Erythroblast (primary cell): ENCODE measurements at regions not wholly inside any gene's neighbourhood (a gene's known extent, or its start where the extent isn't known, plus 50 kb on each side); places are given as distances from the start of the nearest gene placed in this dataset.

ENCODE experiments used
- GATA1 ChIP-seq: IDR thresholded peaks from 2 replicates; pipeline ENCODE4 v1.6.1; 2011; ENCODE audit warnings: low read depth, mild to moderate bottlenecking, control low read depth, low read length, moderate library complexity
- POLR2A ChIP-seq: IDR thresholded peaks from 2 replicates; pipeline ENCODE4 v1.6.1; 2011; ENCODE audit warnings: mild to moderate bottlenecking, low read length

GRCh38 chr1:68338081-68338480, 105.8 kb upstream of the WLS start:
- TF ChIP-seq POLR2A (no peak), GATA1 (no peak)
